Common myeloid progenitor, CD34-positive (primary cell): ENCODE measurements at regions not wholly inside any gene's neighbourhood (a gene's known extent, or its start where the extent isn't known, plus 50 kb on each side); places are given as distances from the start of the nearest gene placed in this dataset.
"Not testable (repeated sequence)": the region's sequence is repeated elsewhere in the genome, so short reads cannot be mapped to it uniquely, and the experiment has no call there.

ENCODE experiments used
- CTCF ChIA-PET: fragments of 350-600 bp; sonication (Branson Sonifier 250); formaldehyde crosslinking; loops from one replicate; lab custom pipeline; 2021; ENCODE audit warnings: antibody characterized with exemption; lab: Charles Lee
- POLR2A ChIA-PET: fragments of 350-600 bp; sonication (Branson Sonifier 250); formaldehyde crosslinking; loops from one replicate; lab custom pipeline; 2021; ENCODE audit warnings: antibody characterized with exemption; lab: Charles Lee
- DNase-seq, 3 donors: peaks; one replicate each; pipeline versions ENCODE4 v3.0.0 to v3.0.0-alpha.2; 2013
- H3K27ac ChIP-seq, 2 experiments: 1 replicate in 1 of 2; 2 replicates in 1 of 2; pipeline ENCODE4 v1.7.0; 2013; ENCODE audit warnings: inconsistent platforms in 2 of 2, low read length in 2 of 2, mild to moderate bottlenecking in 2 of 2, low read depth in 1 of 2, moderate library complexity in 1 of 2; ENCODE audit not compliant: severe bottlenecking in 2 of 2, insufficient read depth in 1 of 2, poor library complexity in 1 of 2
- H3K27me3 ChIP-seq, 5 experiments: replicated peaks in 2 of 5; 1 replicate in 3 of 5; 2 replicates in 2 of 5; pipeline versions ENCODE4 v1.6.1 to v1.7.0; 2013; ENCODE audit warnings: low read length in 4 of 5, mild to moderate bottlenecking in 2 of 5, moderate library complexity in 2 of 5, inconsistent platforms in 1 of 5; ENCODE audit not compliant: insufficient read depth in 5 of 5, control insufficient read depth in 4 of 5
- H3K36me3 ChIP-seq, 4 experiments: 1 replicate in 2 of 4; 2 replicates in 2 of 4; pipeline versions ENCODE4 v1.6.1 to v1.7.0; 2013; ENCODE audit warnings: low read length in 3 of 4, control low read depth in 1 of 4, mild to moderate bottlenecking in 1 of 4; ENCODE audit not compliant: control insufficient read depth in 4 of 4, insufficient read depth in 4 of 4
- H3K4me1 ChIP-seq, 4 experiments: 1 replicate in 3 of 4; 2 replicates in 1 of 4; pipeline versions ENCODE4 v1.6.1 to v1.7.1; 2013; ENCODE audit warnings: low read length in 3 of 4, mild to moderate bottlenecking in 3 of 4, control low read depth in 1 of 4, inconsistent platforms in 1 of 4, moderate library complexity in 1 of 4; ENCODE audit not compliant: control insufficient read depth in 4 of 4, insufficient read depth in 4 of 4; ENCODE audit errors: control extremely low read depth in 1 of 4
- H3K4me3 ChIP-seq, 7 experiments: 1 replicate in 4 of 7; 2 replicates in 3 of 7; pipeline versions ENCODE4 v1.5.1 to v1.7.0; 2013; ENCODE audit warnings: mild to moderate bottlenecking in 7 of 7, low read length in 6 of 7, moderate library complexity in 6 of 7, inconsistent platforms in 2 of 7, low read depth in 2 of 7, control low read depth in 1 of 7; ENCODE audit not compliant: insufficient read depth in 4 of 7, control insufficient read depth in 1 of 7; ENCODE audit errors: extremely low read depth in 1 of 7
- H3K9me3 ChIP-seq, 5 experiments: 1 replicate in 4 of 5; 2 replicates in 1 of 5; pipeline versions ENCODE4 v1.6.1 to v1.7.1; 2013; ENCODE audit warnings: low read length in 4 of 5, mild to moderate bottlenecking in 2 of 5, inconsistent platforms in 1 of 5, low read depth in 1 of 5, moderate library complexity in 1 of 5; ENCODE audit not compliant: control insufficient read depth in 4 of 5, insufficient read depth in 2 of 5; ENCODE audit errors: control extremely low read depth in 1 of 5
- WGBS: methylation state at CpG from one replicate; pipeline ENCODE4 v1.1.5; 2013; ENCODE audit not compliant: insufficient coverage; 5-methylcytosine and 5-hydroxymethylcytosine counted together

DNA sequence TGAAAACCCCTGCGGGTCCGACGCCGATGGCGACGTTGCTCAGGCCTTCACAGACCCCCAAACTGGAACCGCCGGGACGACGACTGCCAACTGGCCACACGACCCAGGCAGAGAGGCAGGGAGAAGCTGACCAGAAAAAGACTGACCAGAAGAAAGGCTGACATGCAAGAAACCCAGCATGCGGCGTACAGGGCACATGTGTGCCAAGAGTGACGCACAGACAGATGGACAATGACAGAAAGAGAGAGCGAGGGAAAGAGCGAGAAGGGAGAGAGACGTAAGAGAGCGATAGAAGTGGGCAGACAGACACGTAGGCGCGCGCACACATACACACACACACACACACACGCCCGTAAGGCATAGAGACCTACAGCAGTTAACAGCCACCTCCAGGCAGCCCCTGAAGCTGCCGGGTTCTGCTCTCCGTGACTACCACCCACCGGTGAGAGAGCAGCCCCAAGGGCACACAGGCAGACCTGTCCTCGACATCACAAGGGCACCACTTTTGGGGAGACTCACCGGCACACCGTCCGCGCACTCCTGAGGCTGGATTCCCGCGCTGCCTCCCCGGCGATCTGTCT lies 67.2 kb upstream of the ZNF527 start:
- H3K4me3 ChIP-seq = peak overlapping the region in 2 of 7 experiments; percentile 30 to 32
- no peak overlapping the region for H3K27ac ChIP-seq
- H3K36me3 ChIP-seq = no peaks in the 10 kb centered on the region
- POLR2A ChIA-PET = no interaction called here
- peaks cover 0 to 37% (median 35%) of the 10 kb centered on the region in 5 experiments for H3K9me3 ChIP-seq
- WGBS = 51% methylated on average over 19 of the region's 36 CpGs
- CTCF ChIA-PET = no interaction called here
- no peak for DNase-seq
- no peaks in the 10 kb centered on the region for H3K4me1 ChIP-seq
- H3K27me3 ChIP-seq = no peaks in the 10 kb centered on the region

GRCh38 chr19:37304190-37304883 lies 66.6 kb upstream of the ZNF527 start:
- Histone ChIP-seq H3K27me3 (peaks cover 0 to 4% (median 0%) of the 10 kb centered on the region in 5 experiments), H3K36me3 (no peaks in the 10 kb centered on the region), H3K4me3 (peak overlapping the region in 3 of 7 experiments; percentile 24 to 32 (median 30)), H3K27ac (no peak overlapping the region), H3K4me1 (no peaks in the 10 kb centered on the region), H3K9me3 (peaks cover 0 to 37% (median 35%) of the 10 kb centered on the region in 5 experiments)
- ChIA-PET POLR2A (no interaction called here), CTCF (no interaction called here)
- no peak for DNase-seq
- WGBS = 43% methylated on average over 39 of the region's 44 CpGs

GRCh38 chr19:37304884-37305255 lies 66.0 kb upstream of the ZNF527 start:
- 96% methylated on average over 17 of the region's 17 CpGs for WGBS
- no peak overlapping the region for H3K27ac ChIP-seq
- H3K36me3 ChIP-seq = no peaks in the 10 kb centered on the region
- no peaks in the 10 kb centered on the region for H3K4me1 ChIP-seq
- DNase-seq = no peak
- no peak overlapping the region for H3K4me3 ChIP-seq
- ChIA-PET POLR2A (no interaction called here), CTCF (no interaction called here)
- H3K9me3 ChIP-seq = peaks cover 0 to 37% (median 35%) of the 10 kb centered on the region in 5 experiments
- H3K27me3 ChIP-seq = peaks cover 0 to 4% (median 0%) of the 10 kb centered on the region in 5 experiments

- Histone ChIP-seq H3K4me1 (no peaks in the 10 kb centered on the region), H3K36me3 (no peaks in the 10 kb centered on the region), H3K4me3 (no peak overlapping the region), H3K9me3 (peaks cover 0 to 37% (median 35%) of the 10 kb centered on the region in 5 experiments), H3K27me3 (peaks cover 0 to 4% (median 0%) of the 10 kb centered on the region in 5 experiments), H3K27ac (no peak overlapping the region)
- CTCF ChIA-PET = no interaction called here
- 91% methylated on average over 37 of the region's 41 CpGs for WGBS
- POLR2A ChIA-PET = no interaction called here
- DNase-seq = no peak
Observed at GRCh38 chr19:37306383-37306963, 64.4 kb upstream of the ZNF527 start.

- 28% methylated on average over 2 of the region's 7 CpGs for WGBS
- peaks cover 0 to 27% (median 18%) of the 10 kb centered on the region in 5 experiments for H3K9me3 ChIP-seq
- no peak overlapping the region for H3K4me3 ChIP-seq
- peaks cover 0 to 11% (median 4%) of the 10 kb centered on the region in 4 experiments for H3K4me1 ChIP-seq
- ChIA-PET CTCF (interaction anchor here (1.6 kb wide), 1 partner anchor 10 kb away, joined by 3 read pairs; no protein-coding TSS in a partner anchor), POLR2A (no interaction called here)
- peak; percentile 38 to 55 (median 55) for DNase-seq
- no peak overlapping the region for H3K27ac ChIP-seq
- no peaks in the 10 kb centered on the region for H3K36me3 ChIP-seq
- peaks cover 0 to 4% (median 0%) of the 10 kb centered on the region in 5 experiments for H3K27me3 ChIP-seq
Observed at GRCh38 chr19:37309834-37310575, 60.9 kb upstream of the ZNF527 start.

DNA sequence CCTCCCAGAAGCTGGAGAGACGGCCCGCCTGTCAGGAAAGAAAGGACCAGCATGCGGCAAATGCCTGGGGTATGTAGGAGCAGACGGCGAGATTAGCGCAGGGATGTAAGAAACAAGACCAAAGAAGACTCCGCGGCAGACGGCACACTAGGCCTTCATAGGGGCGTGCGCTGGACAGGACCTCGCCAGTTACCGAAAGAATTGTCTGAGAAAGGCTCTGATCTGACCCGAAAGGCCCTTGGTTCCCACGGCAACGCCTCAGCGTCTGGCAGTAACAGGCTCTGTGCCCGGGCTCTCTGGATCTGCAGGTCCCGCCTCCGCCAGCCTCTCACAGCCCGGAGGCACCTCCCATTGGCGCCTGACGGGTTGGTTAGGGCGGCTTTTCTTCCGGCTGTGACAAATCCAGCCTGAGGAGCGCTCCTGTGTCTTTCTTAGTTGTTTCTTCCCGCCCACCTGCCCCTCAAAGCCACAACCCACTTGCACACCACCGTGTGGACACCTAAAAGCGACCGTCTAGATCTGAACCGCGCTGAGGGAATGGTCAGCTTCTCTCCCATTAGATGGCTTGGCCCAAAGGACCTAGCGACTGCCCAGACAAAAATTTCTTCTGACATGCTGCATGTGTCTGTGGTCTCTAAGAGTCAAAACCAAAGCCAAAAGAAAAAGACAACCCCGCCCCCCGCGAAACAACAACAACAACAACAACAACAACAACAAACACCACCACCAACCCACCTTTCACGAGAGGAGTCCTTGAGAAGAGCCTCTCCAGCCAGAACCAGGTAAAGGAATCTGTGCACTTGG lies 58.2 kb upstream of the ZNF527 start:
- DNase-seq = peak; percentile 73 to 88 (median 83)
- peak overlapping the region; percentile 35 to 78 (median 58) for H3K4me3 ChIP-seq
- H3K9me3 ChIP-seq, H3K27ac ChIP-seq, CTCF ChIA-PET, POLR2A ChIA-PET, H3K36me3 ChIP-seq, H3K27me3 ChIP-seq: not testable (repeated sequence)
- 8% methylated on average over 22 of the region's 37 CpGs for WGBS
- H3K4me1 ChIP-seq = peaks cover 0 to 15% (median 6%) of the 10 kb centered on the region in 4 experiments
